GM23248 (cell line): ENCODE measurements at regions not wholly inside any gene's neighbourhood (a gene's known extent, or its start where the extent isn't known, plus 50 kb on each side); places are given as distances from the start of the nearest gene placed in this dataset.

Experiments used
- EZH2 ChIP-seq: fragments of 200-600 bp; sonication (generic); IDR thresholded peaks from 2 replicates; pipeline ENCODE4 v1.6.1; 2018; ENCODE audit warnings: antibody characterized with exemption, mild to moderate bottlenecking; ENCODE audit not compliant: insufficient read depth, poor library complexity, severe bottlenecking
- EZH2phosphoT487 ChIP-seq: fragments of 200-600 bp; sonication (generic); IDR thresholded peaks from 2 replicates; pipeline ENCODE4 v1.6.1; 2018; ENCODE audit warnings: antibody characterized with exemption, moderate library complexity, mild to moderate bottlenecking, low read depth; ENCODE audit not compliant: insufficient read depth

- no peak for TF ChIP-seq EZH2
- no peak for TF ChIP-seq EZH2phosphoT487
Measured at GRCh38 chr6:147099974-147100373, 104.2 kb upstream of the STXBP5 start.
